Gastroesophageal sphincter (tissue), 3 donors: ENCODE measurements at regions not wholly inside any gene's neighbourhood (a gene's known extent, or its start where the extent isn't known, plus 50 kb on each side); places are given as distances from the start of the nearest gene placed in this dataset.

Source experiments
- EP300 ChIP-seq: sonication (generic); formaldehyde crosslinking; IDR thresholded peaks from one replicate; pipeline ENCODE4 v1.6.1; 2017; ENCODE audit warnings: antibody characterized with exemption, mild to moderate bottlenecking
- POLR2A ChIP-seq, 2 donors: fragments of 450-650 bp; IDR thresholded peaks; one replicate each; pipeline ENCODE4 v1.6.1; 2017; ENCODE audit warnings: antibody characterized with exemption in 2 of 2, mild to moderate bottlenecking in 2 of 2, moderate library complexity in 1 of 2
- POLR2AphosphoS5 ChIP-seq: sonication (generic); formaldehyde crosslinking; IDR thresholded peaks from one replicate; pipeline ENCODE4 v1.6.1; 2017; ENCODE audit warnings: antibody characterized with exemption
- TF ChIP-seq, protein P1 (sequence below), 4 experiments: fragments of 200-600 bp in 2 of 4; fragments of 450-650 bp in 2 of 4; sonication (generic) in 1 of 4; IDR thresholded peaks; one replicate each; pipeline ENCODE4 v1.5.1; 2017 to 2019; ENCODE audit warnings: antibody characterized with exemption in 4 of 4, mild to moderate bottlenecking in 2 of 4, moderate library complexity in 2 of 4

DNA sequence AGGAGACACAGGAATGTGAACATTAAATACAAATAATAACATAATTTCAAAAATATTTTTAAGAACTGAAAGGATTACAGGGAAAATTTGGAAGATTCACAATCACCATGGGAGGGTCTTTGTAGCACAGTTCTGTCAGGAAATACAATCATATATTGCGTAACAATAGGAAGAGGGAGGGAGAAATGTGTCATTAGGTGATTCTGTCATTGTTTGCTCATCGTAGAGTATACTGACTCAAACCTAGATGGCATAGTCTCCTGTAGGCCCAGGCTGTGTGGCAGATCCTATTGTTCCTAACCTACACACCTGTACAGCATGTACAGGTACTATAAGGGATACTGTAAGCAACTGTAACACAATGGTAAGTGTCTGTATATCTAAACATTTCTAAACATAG, 330.4 kb downstream of the BRD1 start:
- TF ChIP-seq, protein P1, sequence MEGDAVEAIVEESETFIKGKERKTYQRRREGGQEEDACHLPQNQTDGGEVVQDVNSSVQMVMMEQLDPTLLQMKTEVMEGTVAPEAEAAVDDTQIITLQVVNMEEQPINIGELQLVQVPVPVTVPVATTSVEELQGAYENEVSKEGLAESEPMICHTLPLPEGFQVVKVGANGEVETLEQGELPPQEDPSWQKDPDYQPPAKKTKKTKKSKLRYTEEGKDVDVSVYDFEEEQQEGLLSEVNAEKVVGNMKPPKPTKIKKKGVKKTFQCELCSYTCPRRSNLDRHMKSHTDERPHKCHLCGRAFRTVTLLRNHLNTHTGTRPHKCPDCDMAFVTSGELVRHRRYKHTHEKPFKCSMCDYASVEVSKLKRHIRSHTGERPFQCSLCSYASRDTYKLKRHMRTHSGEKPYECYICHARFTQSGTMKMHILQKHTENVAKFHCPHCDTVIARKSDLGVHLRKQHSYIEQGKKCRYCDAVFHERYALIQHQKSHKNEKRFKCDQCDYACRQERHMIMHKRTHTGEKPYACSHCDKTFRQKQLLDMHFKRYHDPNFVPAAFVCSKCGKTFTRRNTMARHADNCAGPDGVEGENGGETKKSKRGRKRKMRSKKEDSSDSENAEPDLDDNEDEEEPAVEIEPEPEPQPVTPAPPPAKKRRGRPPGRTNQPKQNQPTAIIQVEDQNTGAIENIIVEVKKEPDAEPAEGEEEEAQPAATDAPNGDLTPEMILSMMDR (IDR thresholded peaks at IDR 0.05), result no peak
- TF ChIP-seq POLR2AphosphoS5, result no peak
- TF ChIP-seq EP300, result no peak
- TF ChIP-seq POLR2A (IDR thresholded peaks at IDR 0.05), result no peak
